ENCODE measurements at regions not wholly inside any gene's neighbourhood (a gene's known extent, or its start where the extent isn't known, plus 50 kb on each side); places are given as distances from the start of the nearest gene placed in this dataset.

- intact Hi-C loops (cut with micrococcal nuclease) = no loop called here
- no peaks in the 10 kb centered on the region for H3K27me3 Mint-ChIP-seq
- H3K27ac Mint-ChIP-seq = no peak overlapping the region
- no peaks in the 10 kb centered on the region for H3K36me3 Mint-ChIP-seq (ENCODE audit: low read depth)
- peaks cover 8% of the 10 kb centered on the region for H3K9me3 Mint-ChIP-seq
- H3K4me1 Mint-ChIP-seq (ENCODE audit: low read depth) = no peaks in the 10 kb centered on the region
- H3K4me3 Mint-ChIP-seq = no peak overlapping the region
Measured at GRCh38 chr4:29009908-29010307, 1710.3 kb upstream of the PCDH7 start.

GRCh38 chr4:29013341-29013740 is 1706.8 kb upstream of the PCDH7 start:
- Mint-ChIP-seq H3K4me3 (no peak overlapping the region), H3K27me3 (no peaks in the 10 kb centered on the region), H3K4me1 (ENCODE audit: low read depth) (no peaks in the 10 kb centered on the region), H3K27ac (no peak overlapping the region), H3K36me3 (ENCODE audit: low read depth) (no peaks in the 10 kb centered on the region), H3K9me3 (no peaks in the 10 kb centered on the region)
- intact Hi-C loops (cut with micrococcal nuclease) = no loop called here

GRCh38 chr4:29014555-29014954 is 1705.6 kb upstream of the PCDH7 start:
- Mint-ChIP-seq H3K27me3 (no peaks in the 10 kb centered on the region), H3K9me3 (no peaks in the 10 kb centered on the region), H3K27ac (no peak overlapping the region), H3K36me3 (ENCODE audit: low read depth) (no peaks in the 10 kb centered on the region), H3K4me3 (no peak overlapping the region), H3K4me1 (ENCODE audit: low read depth) (no peaks in the 10 kb centered on the region)
- intact Hi-C loops (cut with micrococcal nuclease) = no loop called here

DNA sequence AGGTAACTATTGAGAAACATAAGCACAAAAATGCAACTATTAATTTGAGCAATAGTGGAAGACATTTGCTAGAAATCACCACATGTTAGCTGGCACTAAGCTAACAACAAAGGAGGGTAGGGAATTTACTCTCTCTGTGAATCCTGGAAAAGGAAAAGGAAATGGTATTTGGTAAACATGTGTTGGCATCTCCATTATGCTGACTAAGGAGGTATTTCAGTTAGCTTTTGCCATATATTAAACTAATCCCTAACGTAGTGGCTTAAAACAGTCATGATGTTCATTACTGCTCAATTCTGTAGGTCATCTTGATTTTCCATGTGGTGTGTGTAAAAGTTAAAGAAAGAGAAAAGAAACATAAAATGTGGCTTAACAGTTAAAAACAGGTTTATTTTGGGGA is 1686.5 kb upstream of the PCDH7 start:
- Mint-ChIP-seq H3K36me3 (ENCODE audit: low read depth) (no peaks in the 10 kb centered on the region), H3K9me3 (peaks cover 27% of the 10 kb centered on the region), H3K27ac (no peak overlapping the region), H3K4me1 (ENCODE audit: low read depth) (no peaks in the 10 kb centered on the region), H3K27me3 (no peaks in the 10 kb centered on the region), H3K4me3 (no peak overlapping the region)
- intact Hi-C loops (cut with micrococcal nuclease) = no loop called here

GRCh38 chr4:29037501-29037900 is 1682.7 kb upstream of the PCDH7 start:
- H3K4me3 Mint-ChIP-seq = no peak overlapping the region
- no peaks in the 10 kb centered on the region for H3K4me1 Mint-ChIP-seq (ENCODE audit: low read depth)
- intact Hi-C loops (cut with micrococcal nuclease) = no loop called here
- no peak overlapping the region for H3K27ac Mint-ChIP-seq
- H3K9me3 Mint-ChIP-seq = peaks cover 19% of the 10 kb centered on the region
- no peaks in the 10 kb centered on the region for H3K36me3 Mint-ChIP-seq (ENCODE audit: low read depth)
- H3K27me3 Mint-ChIP-seq = no peaks in the 10 kb centered on the region

- H3K4me1 Mint-ChIP-seq (ENCODE audit: low read depth) = no peaks in the 10 kb centered on the region
Measured at GRCh38 chr4:29043411-29043810, 1676.8 kb upstream of the PCDH7 start.

GRCh38 chr4:29046186-29046585 is 1674.0 kb upstream of the PCDH7 start:
- intact Hi-C loops (cut with micrococcal nuclease) = no loop called here
- H3K27me3 Mint-ChIP-seq = no peaks in the 10 kb centered on the region
- H3K4me3 Mint-ChIP-seq = no peak overlapping the region
- H3K36me3 Mint-ChIP-seq (ENCODE audit: low read depth) = no peaks in the 10 kb centered on the region
- H3K27ac Mint-ChIP-seq = no peak overlapping the region
- no peaks in the 10 kb centered on the region for H3K4me1 Mint-ChIP-seq (ENCODE audit: low read depth)
- H3K9me3 Mint-ChIP-seq = peaks cover 12% of the 10 kb centered on the region

More at GRCh38 chr4:29043411-29043810, 1676.8 kb upstream of the PCDH7 start:
- Mint-ChIP-seq H3K4me3 (no peak overlapping the region), H3K27me3 (no peaks in the 10 kb centered on the region), H3K27ac (no peak overlapping the region), H3K36me3 (ENCODE audit: low read depth) (no peaks in the 10 kb centered on the region), H3K9me3 (peaks cover 6% of the 10 kb centered on the region)
- intact Hi-C loops (cut with micrococcal nuclease) = no loop called here

DNA sequence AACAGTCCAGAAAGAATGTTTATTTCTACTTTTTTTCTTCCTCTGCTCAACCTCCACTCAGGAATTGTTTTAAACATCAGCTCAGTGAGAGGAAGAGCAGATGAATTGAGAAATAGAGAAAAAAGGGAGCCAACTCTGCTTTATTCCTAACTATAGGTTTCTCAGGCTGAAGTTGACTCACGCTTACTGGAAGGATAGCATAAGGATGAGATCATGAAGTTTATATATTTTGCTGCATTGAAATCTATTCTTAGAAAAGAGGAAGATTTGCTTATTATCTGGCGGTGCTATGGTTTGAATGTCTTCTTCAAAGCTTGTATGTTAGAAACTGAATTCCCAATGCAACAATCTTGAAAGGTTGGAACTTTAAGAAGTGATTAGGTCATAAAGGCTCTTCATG is 1673.4 kb upstream of the PCDH7 start:
- Mint-ChIP-seq H3K27me3 (no peaks in the 10 kb centered on the region), H3K36me3 (ENCODE audit: low read depth) (no peaks in the 10 kb centered on the region), H3K27ac (no peak overlapping the region), H3K9me3 (peaks cover 12% of the 10 kb centered on the region), H3K4me3 (no peak overlapping the region), H3K4me1 (ENCODE audit: low read depth) (no peaks in the 10 kb centered on the region)
- intact Hi-C loops (cut with micrococcal nuclease) = no loop called here

DNA sequence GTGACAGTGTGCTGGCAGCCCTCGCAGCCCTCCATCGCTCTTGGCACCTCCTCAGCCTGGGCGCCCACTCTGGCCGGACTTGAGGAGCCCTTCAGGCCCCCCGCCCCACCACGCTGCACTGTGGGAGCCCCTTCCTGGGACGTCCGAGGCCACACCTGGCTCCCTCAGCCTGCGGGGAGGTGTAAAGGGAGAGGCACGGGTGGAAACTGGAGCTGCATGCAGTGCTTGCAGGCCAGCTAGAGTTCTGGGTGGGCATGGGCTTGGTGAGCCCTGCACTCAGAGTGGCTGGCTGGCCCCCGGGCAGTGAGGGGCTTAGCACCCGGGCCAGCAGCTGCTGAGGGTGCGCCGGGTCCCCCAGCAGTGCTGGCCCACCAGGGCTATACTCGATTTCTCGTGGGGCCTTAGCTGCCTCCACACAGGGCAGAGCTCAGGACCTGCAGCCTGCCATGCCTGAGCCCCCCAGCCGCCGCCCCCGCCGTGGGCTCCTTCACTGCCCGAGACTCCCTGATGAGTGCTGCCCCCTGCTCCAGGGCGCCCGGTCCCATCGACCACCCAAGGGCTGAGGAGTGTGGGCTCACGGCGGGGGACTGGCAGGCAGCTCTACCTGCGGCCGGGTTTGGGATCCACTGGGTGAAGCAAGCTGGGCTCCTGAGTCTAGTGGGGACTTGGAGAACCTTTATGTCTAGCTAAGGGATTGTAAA is 1672.7 kb upstream of the PCDH7 start:
- no peaks in the 10 kb centered on the region for H3K27me3 Mint-ChIP-seq
- H3K4me1 Mint-ChIP-seq (ENCODE audit: low read depth) = no peaks in the 10 kb centered on the region
- H3K9me3 Mint-ChIP-seq = peaks cover 12% of the 10 kb centered on the region
- H3K4me3 Mint-ChIP-seq = no peak overlapping the region
- H3K27ac Mint-ChIP-seq = no peak overlapping the region
- H3K36me3 Mint-ChIP-seq (ENCODE audit: low read depth) = no peaks in the 10 kb centered on the region
- intact Hi-C loops (cut with micrococcal nuclease) = no loop called here

- Mint-ChIP-seq H3K4me1 (ENCODE audit: low read depth) (no peaks in the 10 kb centered on the region), H3K4me3 (no peak overlapping the region), H3K36me3 (ENCODE audit: low read depth) (no peaks in the 10 kb centered on the region), H3K27ac (no peak overlapping the region), H3K27me3 (no peaks in the 10 kb centered on the region), H3K9me3 (peaks cover 12% of the 10 kb centered on the region)
- intact Hi-C loops (cut with micrococcal nuclease) = no loop called here
Measured at GRCh38 chr4:29051381-29051965, 1668.7 kb upstream of the PCDH7 start.

DNA sequence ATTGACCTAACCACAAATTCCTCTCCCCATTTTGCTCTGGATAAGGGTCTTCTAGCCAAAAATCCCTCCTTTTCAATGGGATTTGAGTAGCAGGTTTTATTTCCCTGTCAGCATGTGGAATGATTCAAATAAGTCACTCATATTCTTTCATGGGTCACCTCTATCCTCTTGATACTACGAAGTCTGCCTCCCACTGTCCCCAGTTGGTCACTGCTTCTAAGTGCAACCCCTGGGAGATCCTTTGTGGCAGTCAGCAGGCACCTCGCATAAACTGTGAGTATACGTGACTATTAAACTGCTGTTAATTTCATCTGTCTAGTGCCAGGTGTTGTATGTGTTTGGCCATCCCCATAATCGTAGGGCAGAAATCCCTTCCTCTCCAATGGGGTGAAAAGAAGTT is 1667.9 kb upstream of the PCDH7 start:
- no peaks in the 10 kb centered on the region for H3K4me1 Mint-ChIP-seq (ENCODE audit: low read depth)
- no peaks in the 10 kb centered on the region for H3K36me3 Mint-ChIP-seq (ENCODE audit: low read depth)
- H3K27me3 Mint-ChIP-seq = no peaks in the 10 kb centered on the region
- intact Hi-C loops (cut with micrococcal nuclease) = no loop called here
- H3K27ac Mint-ChIP-seq = no peak overlapping the region
- peaks cover 12% of the 10 kb centered on the region for H3K9me3 Mint-ChIP-seq
- H3K4me3 Mint-ChIP-seq = no peak overlapping the region

- H3K27ac Mint-ChIP-seq = no peak overlapping the region
- no peaks in the 10 kb centered on the region for H3K9me3 Mint-ChIP-seq
- no peaks in the 10 kb centered on the region for H3K36me3 Mint-ChIP-seq (ENCODE audit: low read depth)
- no peaks in the 10 kb centered on the region for H3K4me1 Mint-ChIP-seq (ENCODE audit: low read depth)
- intact Hi-C loops (cut with micrococcal nuclease) = no loop called here
- no peak overlapping the region for H3K4me3 Mint-ChIP-seq
- H3K27me3 Mint-ChIP-seq = no peaks in the 10 kb centered on the region
Measured at GRCh38 chr4:29058531-29058930, 1661.6 kb upstream of the PCDH7 start.

GRCh38 chr4:29066861-29067260 is 1653.3 kb upstream of the PCDH7 start:
- H3K36me3 Mint-ChIP-seq (ENCODE audit: low read depth) = no peaks in the 10 kb centered on the region
- intact Hi-C loops (cut with micrococcal nuclease) = no loop called here
- no peaks in the 10 kb centered on the region for H3K4me1 Mint-ChIP-seq (ENCODE audit: low read depth)
- H3K27ac Mint-ChIP-seq = no peak overlapping the region
- H3K27me3 Mint-ChIP-seq = no peaks in the 10 kb centered on the region
- H3K9me3 Mint-ChIP-seq = peaks cover 7% of the 10 kb centered on the region
- no peak overlapping the region for H3K4me3 Mint-ChIP-seq

GRCh38 chr4:29073571-29073970 is 1646.6 kb upstream of the PCDH7 start:
- Mint-ChIP-seq H3K36me3 (ENCODE audit: low read depth) (no peaks in the 10 kb centered on the region), H3K9me3 (peaks cover 17% of the 10 kb centered on the region), H3K4me1 (ENCODE audit: low read depth) (no peaks in the 10 kb centered on the region), H3K4me3 (no peak overlapping the region), H3K27me3 (no peaks in the 10 kb centered on the region), H3K27ac (no peak overlapping the region)
- intact Hi-C loops (cut with micrococcal nuclease) = no loop called here

DNA sequence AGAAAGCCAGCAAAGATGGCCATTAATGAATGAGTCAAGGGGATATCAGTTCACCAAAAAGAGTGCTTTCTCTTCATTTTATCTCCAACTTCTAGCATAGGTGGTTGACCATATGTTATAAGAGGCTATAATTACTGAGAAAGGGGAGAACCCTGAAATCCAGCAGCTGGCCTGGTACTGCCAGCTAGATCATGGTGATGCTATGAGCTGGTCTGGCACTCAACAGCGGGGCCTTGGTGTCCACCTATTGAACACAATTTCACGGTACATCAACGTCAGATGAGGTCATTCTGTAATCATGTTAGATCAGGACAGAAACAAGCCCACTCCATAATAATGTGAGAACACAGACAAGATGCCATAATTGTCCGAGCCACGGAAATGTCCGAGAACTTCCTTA is 1644.8 kb upstream of the PCDH7 start:
- intact Hi-C loops (cut with micrococcal nuclease) = no loop called here
- H3K27ac Mint-ChIP-seq = no peak overlapping the region
- H3K36me3 Mint-ChIP-seq (ENCODE audit: low read depth) = no peaks in the 10 kb centered on the region
- H3K4me1 Mint-ChIP-seq (ENCODE audit: low read depth) = no peaks in the 10 kb centered on the region
- H3K9me3 Mint-ChIP-seq = peaks cover 17% of the 10 kb centered on the region
- no peak overlapping the region for H3K4me3 Mint-ChIP-seq
- H3K27me3 Mint-ChIP-seq = no peaks in the 10 kb centered on the region

Data from dendritic cell treated with granulocyte-macrophage colony-stimulating factor and Interleukin-4, amounts not matched to agents 40 ng/mL and 50 ng/mL, for 4 days (primary cell).